IMR-90 (cell line): ENCODE measurements at regions not wholly inside any gene's neighbourhood (a gene's known extent, or its start where the extent isn't known, plus 50 kb on each side); places are given as distances from the start of the nearest gene placed in this dataset.

Experiments
- BHLHE40 ChIP-seq: fragments of 150-350 bp; IDR thresholded peaks from 2 replicates; pipeline ENCODE4 v1.6.1; 2016; ENCODE audit warnings: mild to moderate bottlenecking, low read depth, low read length
- CEBPB ChIP-seq: IDR thresholded peaks from 2 replicates; pipeline ENCODE4 v1.6.1; 2012; ENCODE audit warnings: low read depth, low read length, improper control_type of control experiment
- CHD1 ChIP-seq: IDR thresholded peaks from 2 replicates; pipeline ENCODE4 v1.6.1; 2012; ENCODE audit warnings: low read depth, low read length, improper control_type of control experiment
- CTCF ChIP-seq: conservative IDR thresholded peaks from 2 replicates; pipeline ENCODE4 v1.5.1; 2012; ENCODE audit warnings: mild to moderate bottlenecking, low read depth, low read length, improper control_type of control experiment
- ELK1 ChIP-seq: fragments of 150-350 bp; IDR thresholded peaks from 2 replicates; pipeline ENCODE4 v1.6.1; 2016; ENCODE audit warnings: low read depth, mild to moderate bottlenecking, low read length, moderate library complexity, borderline replicate concordance
- MAZ ChIP-seq: IDR thresholded peaks from 2 replicates; pipeline ENCODE4 v1.6.1; 2012; ENCODE audit warnings: low read depth, mild to moderate bottlenecking, low read length, improper control_type of control experiment, moderate library complexity, borderline replicate concordance
- MXI1 ChIP-seq: IDR thresholded peaks from 2 replicates; pipeline ENCODE4 v1.6.1; 2012; ENCODE audit warnings: low read depth, mild to moderate bottlenecking, low read length, moderate library complexity, borderline replicate concordance
- NFE2L2 ChIP-seq: fragments of 150-350 bp; IDR thresholded peaks from 2 replicates; pipeline ENCODE4 v1.6.1; 2016; ENCODE audit warnings: low read depth, mild to moderate bottlenecking, low read length
- POLR2A ChIP-seq: IDR thresholded peaks from 2 replicates; pipeline ENCODE4 v1.6.1; 2012; ENCODE audit warnings: mild to moderate bottlenecking, low read depth, low read length
- RAD21 ChIP-seq: IDR thresholded peaks from 2 replicates; pipeline ENCODE4 v1.6.1; 2012; ENCODE audit warnings: low read length, improper control_type of control experiment
- RFX5 ChIP-seq: IDR thresholded peaks from 2 replicates; pipeline ENCODE4 v1.8.0; 2012; ENCODE audit warnings: low read depth, mild to moderate bottlenecking, low read length, moderate library complexity

GRCh38 chr2:142241016-142241415, 110.2 kb upstream of the LRP1B start:
- TF ChIP-seq CTCF (no peak), POLR2A (no peak), ELK1 (no peak), MAZ (no peak), NFE2L2 (no peak), BHLHE40 (no peak), RAD21 (no peak), MXI1 (no peak), CEBPB (no peak), RFX5 (no peak), CHD1 (no peak)
